Esophagus squamous epithelium (tissue), 4 donors: ENCODE measurements at regions not wholly inside any gene's neighbourhood (a gene's known extent, or its start where the extent isn't known, plus 50 kb on each side); places are given as distances from the start of the nearest gene placed in this dataset.

Experiments used
- POLR2A ChIP-seq, 4 donors: fragments of 450-650 bp; IDR thresholded peaks; one replicate each; pipeline ENCODE4 v1.6.1; 2017; ENCODE audit warnings: antibody characterized with exemption in 4 of 4, mild to moderate bottlenecking in 4 of 4, moderate library complexity in 3 of 4
- TF ChIP-seq, protein P1 (sequence below), 6 experiments: fragments of 450-650 bp in 4 of 6; fragments of 200-600 bp in 2 of 6; sonication (generic) in 2 of 6; IDR thresholded peaks; one replicate each; pipeline ENCODE4 v1.5.1; 2016 to 2019; ENCODE audit warnings: antibody characterized with exemption in 6 of 6, mild to moderate bottlenecking in 4 of 6, moderate library complexity in 4 of 6

GRCh38 chr21:35682904-35683549 lies 377.3 kb downstream of the SETD4 start:
- TF ChIP-seq, protein P1, sequence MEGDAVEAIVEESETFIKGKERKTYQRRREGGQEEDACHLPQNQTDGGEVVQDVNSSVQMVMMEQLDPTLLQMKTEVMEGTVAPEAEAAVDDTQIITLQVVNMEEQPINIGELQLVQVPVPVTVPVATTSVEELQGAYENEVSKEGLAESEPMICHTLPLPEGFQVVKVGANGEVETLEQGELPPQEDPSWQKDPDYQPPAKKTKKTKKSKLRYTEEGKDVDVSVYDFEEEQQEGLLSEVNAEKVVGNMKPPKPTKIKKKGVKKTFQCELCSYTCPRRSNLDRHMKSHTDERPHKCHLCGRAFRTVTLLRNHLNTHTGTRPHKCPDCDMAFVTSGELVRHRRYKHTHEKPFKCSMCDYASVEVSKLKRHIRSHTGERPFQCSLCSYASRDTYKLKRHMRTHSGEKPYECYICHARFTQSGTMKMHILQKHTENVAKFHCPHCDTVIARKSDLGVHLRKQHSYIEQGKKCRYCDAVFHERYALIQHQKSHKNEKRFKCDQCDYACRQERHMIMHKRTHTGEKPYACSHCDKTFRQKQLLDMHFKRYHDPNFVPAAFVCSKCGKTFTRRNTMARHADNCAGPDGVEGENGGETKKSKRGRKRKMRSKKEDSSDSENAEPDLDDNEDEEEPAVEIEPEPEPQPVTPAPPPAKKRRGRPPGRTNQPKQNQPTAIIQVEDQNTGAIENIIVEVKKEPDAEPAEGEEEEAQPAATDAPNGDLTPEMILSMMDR (IDR thresholded peaks at IDR 0.05), result no peak
- TF ChIP-seq POLR2A (IDR thresholded peaks at IDR 0.05), result no peak
